DND-41 (cell line): ENCODE measurements at regions not wholly inside any gene's neighbourhood (a gene's known extent, or its start where the extent isn't known, plus 50 kb on each side); places are given as distances from the start of the nearest gene placed in this dataset.

ENCODE experiments used
- EZH2 ChIP-seq: IDR thresholded peaks from 3 replicates; pipeline ENCODE4 v1.6.1; 2012; ENCODE audit warnings: borderline replicate concordance, low read depth, mild to moderate bottlenecking, moderate library complexity, low read length, inconsistent platforms; ENCODE audit not compliant: severe bottlenecking
- TF ChIP-seq, protein P1 (sequence below): IDR thresholded peaks from 2 replicates; pipeline ENCODE4 v1.5.1; 2012; ENCODE audit warnings: borderline replicate concordance, low read length, moderate library complexity, mild to moderate bottlenecking; ENCODE audit not compliant: poor library complexity, severe bottlenecking; ENCODE audit errors: extremely low read depth

DNA sequence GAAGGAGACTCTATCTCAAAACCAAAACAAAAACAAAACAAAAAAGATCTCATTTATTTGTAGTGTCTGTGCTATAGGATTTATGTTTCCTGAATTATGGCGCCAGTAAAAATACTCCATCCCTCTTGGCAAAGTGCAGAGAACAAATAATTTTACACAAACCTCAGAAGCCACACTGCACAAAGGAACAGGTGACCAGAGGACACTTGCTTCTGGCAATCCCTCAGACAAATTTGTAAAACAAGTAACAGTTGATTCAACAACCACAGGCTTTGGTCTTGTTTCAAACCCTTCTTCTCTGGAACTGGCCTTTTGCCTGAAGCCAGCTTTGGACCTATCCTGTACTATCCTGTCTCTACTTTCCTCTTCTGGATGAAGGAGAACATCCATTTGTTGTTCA is 502.1 kb downstream of the DMAC1 start:
- TF ChIP-seq, protein P1, sequence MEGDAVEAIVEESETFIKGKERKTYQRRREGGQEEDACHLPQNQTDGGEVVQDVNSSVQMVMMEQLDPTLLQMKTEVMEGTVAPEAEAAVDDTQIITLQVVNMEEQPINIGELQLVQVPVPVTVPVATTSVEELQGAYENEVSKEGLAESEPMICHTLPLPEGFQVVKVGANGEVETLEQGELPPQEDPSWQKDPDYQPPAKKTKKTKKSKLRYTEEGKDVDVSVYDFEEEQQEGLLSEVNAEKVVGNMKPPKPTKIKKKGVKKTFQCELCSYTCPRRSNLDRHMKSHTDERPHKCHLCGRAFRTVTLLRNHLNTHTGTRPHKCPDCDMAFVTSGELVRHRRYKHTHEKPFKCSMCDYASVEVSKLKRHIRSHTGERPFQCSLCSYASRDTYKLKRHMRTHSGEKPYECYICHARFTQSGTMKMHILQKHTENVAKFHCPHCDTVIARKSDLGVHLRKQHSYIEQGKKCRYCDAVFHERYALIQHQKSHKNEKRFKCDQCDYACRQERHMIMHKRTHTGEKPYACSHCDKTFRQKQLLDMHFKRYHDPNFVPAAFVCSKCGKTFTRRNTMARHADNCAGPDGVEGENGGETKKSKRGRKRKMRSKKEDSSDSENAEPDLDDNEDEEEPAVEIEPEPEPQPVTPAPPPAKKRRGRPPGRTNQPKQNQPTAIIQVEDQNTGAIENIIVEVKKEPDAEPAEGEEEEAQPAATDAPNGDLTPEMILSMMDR: no peak
- TF ChIP-seq EZH2: no peak
